ENCODE measurements at regions not wholly inside any gene's neighbourhood (a gene's known extent, or its start where the extent isn't known, plus 50 kb on each side); places are given as distances from the start of the nearest gene placed in this dataset.

- H3K4me1 ChIP-seq (ENCODE audit: insufficient read depth, low read length, poor library complexity, severe bottlenecking), result no peaks in the 10 kb centered on the region
- H3K9me3 ChIP-seq (ENCODE audit: insufficient read depth, low read depth, low read length), result no peaks in the 10 kb centered on the region
- H2AFZ ChIP-seq (ENCODE audit: low read length), result no peak overlapping the region
- no peaks in the 10 kb centered on the region for H3K36me3 ChIP-seq (ENCODE audit: insufficient read depth, low read length)
- H3K9ac ChIP-seq (ENCODE audit: low read depth, low read length, poor library complexity, severe bottlenecking), result no peak overlapping the region
- H3K27me3 ChIP-seq (ENCODE audit: insufficient read depth, low read length, poor library complexity, severe bottlenecking), result no peaks in the 10 kb centered on the region
- no peaks in the 10 kb centered on the region for H3F3A ChIP-seq (ENCODE audit: low read depth)
- no peaks in the 10 kb centered on the region for H3K9me2 ChIP-seq (replicated peaks; ENCODE audit: low read depth, low read length)
- no peak overlapping the region for H3K4me3 ChIP-seq (ENCODE audit: low read length, poor library complexity, severe bottlenecking)
- H4K20me1 ChIP-seq (ENCODE audit: insufficient read depth, low read length, poor library complexity, severe bottlenecking), result no peaks in the 10 kb centered on the region
- H3K4me2 ChIP-seq (ENCODE audit: low read depth, low read length, poor library complexity, severe bottlenecking), result no peak overlapping the region
- no peaks in the 10 kb centered on the region for H3K79me2 ChIP-seq (ENCODE audit: insufficient read depth, low read length)
- TF ChIP-seq CTCF (conservative IDR thresholded peaks at IDR 0.05; ENCODE audit: low read length), result no peak
- no peak for TF ChIP-seq EZH2phosphoT487 (IDR thresholded peaks at IDR 0.05; ENCODE audit: borderline replicate concordance)
Observed at GRCh38 chr7:138286846-138287245, 173.2 kb upstream of the TRIM24 start.

- Histone ChIP-seq H3K27me3 (ENCODE audit: insufficient read depth, low read length, poor library complexity, severe bottlenecking) (no peaks in the 10 kb centered on the region), H3K4me2 (ENCODE audit: low read depth, low read length, poor library complexity, severe bottlenecking) (no peak overlapping the region), H3K4me3 (ENCODE audit: low read length, poor library complexity, severe bottlenecking) (no peak overlapping the region), H3K9me2 (replicated peaks; ENCODE audit: low read depth, low read length) (no peaks in the 10 kb centered on the region), H2AFZ (ENCODE audit: low read length) (no peak overlapping the region), H3K79me2 (ENCODE audit: insufficient read depth, low read length) (no peaks in the 10 kb centered on the region), H4K20me1 (ENCODE audit: insufficient read depth, low read length, poor library complexity, severe bottlenecking) (no peaks in the 10 kb centered on the region), H3K9me3 (ENCODE audit: insufficient read depth, low read depth, low read length) (no peaks in the 10 kb centered on the region), H3K9ac (ENCODE audit: low read depth, low read length, poor library complexity, severe bottlenecking) (no peak overlapping the region), H3K4me1 (ENCODE audit: insufficient read depth, low read length, poor library complexity, severe bottlenecking) (no peaks in the 10 kb centered on the region), H3K36me3 (ENCODE audit: insufficient read depth, low read length) (no peaks in the 10 kb centered on the region), H3F3A (ENCODE audit: low read depth) (no peaks in the 10 kb centered on the region)
- TF ChIP-seq CTCF (conservative IDR thresholded peaks at IDR 0.05; ENCODE audit: low read length), result no peak
- TF ChIP-seq EZH2phosphoT487 (IDR thresholded peaks at IDR 0.05; ENCODE audit: borderline replicate concordance), result no peak
Observed at GRCh38 chr7:138287549-138287948, 172.5 kb upstream of the TRIM24 start.

DNA sequence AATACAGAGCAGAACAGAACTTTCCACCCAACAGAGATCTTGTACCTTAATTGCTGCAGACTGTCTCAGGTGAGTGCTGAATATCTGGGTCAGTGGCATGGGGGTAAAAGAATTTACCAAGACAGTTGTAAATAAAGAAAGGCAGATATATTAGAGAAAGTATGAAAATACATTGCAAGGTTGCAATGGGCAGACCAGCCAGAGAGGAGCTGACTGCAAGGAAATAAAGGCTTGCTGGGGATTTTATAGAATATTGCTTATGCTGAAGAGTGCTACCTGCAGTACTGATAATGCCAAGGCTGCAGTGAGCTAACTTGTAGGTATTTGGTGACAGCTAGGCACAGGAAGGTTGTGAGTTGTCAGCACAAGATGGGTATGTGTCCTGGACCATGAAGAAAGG, 171.0 kb upstream of the TRIM24 start:
- TF ChIP-seq CTCF (conservative IDR thresholded peaks at IDR 0.05; ENCODE audit: low read length) (no peak), EZH2phosphoT487 (IDR thresholded peaks at IDR 0.05; ENCODE audit: borderline replicate concordance) (no peak)

More for the DNA sequence above, 171.0 kb upstream of the TRIM24 start:
- Histone ChIP-seq H3K79me2 (ENCODE audit: insufficient read depth, low read length) (no peaks in the 10 kb centered on the region), H3K4me1 (ENCODE audit: insufficient read depth, low read length, poor library complexity, severe bottlenecking) (no peaks in the 10 kb centered on the region), H3K36me3 (ENCODE audit: insufficient read depth, low read length) (no peaks in the 10 kb centered on the region), H3K9me3 (ENCODE audit: insufficient read depth, low read depth, low read length) (no peaks in the 10 kb centered on the region), H3K4me2 (ENCODE audit: low read depth, low read length, poor library complexity, severe bottlenecking) (no peak overlapping the region), H3K4me3 (ENCODE audit: low read length, poor library complexity, severe bottlenecking) (no peak overlapping the region), H2AFZ (ENCODE audit: low read length) (no peak overlapping the region), H3K9me2 (replicated peaks; ENCODE audit: low read depth, low read length) (no peaks in the 10 kb centered on the region), H3K9ac (ENCODE audit: low read depth, low read length, poor library complexity, severe bottlenecking) (no peak overlapping the region), H3K27me3 (ENCODE audit: insufficient read depth, low read length, poor library complexity, severe bottlenecking) (no peaks in the 10 kb centered on the region), H3F3A (ENCODE audit: low read depth) (no peaks in the 10 kb centered on the region), H4K20me1 (ENCODE audit: insufficient read depth, low read length, poor library complexity, severe bottlenecking) (no peaks in the 10 kb centered on the region)
